K562 (cell line): ENCODE measurements at regions not wholly inside any gene's neighbourhood (a gene's known extent, or its start where the extent isn't known, plus 50 kb on each side); places are given as distances from the start of the nearest gene placed in this dataset.
A peak's percentile ranks its signal among the peaks of the same experiment; 100 is the strongest.

Experiments
- CLOCK ChIP-seq: fragments of 250-450 bp; sonication (Bioruptor Pico); IDR thresholded peaks from 2 replicates; pipeline ENCODE4 v1.4.0; 2020; ENCODE audit warnings: mild to moderate bottlenecking, moderate library complexity, borderline replicate concordance
- GTF2E2 ChIP-seq: fragments of 200-800 bp; sonication (Bioruptor generic); IDR thresholded peaks from 2 replicates; pipeline ENCODE4 v1.6.1; 2016; ENCODE audit warnings: missing genetic modification characterization, missing compliant biosample characterization
- HDAC6 ChIP-seq: IDR thresholded peaks from 2 replicates; pipeline ENCODE4 v1.6.1; 2012; ENCODE audit warnings: low read depth, mild to moderate bottlenecking, control low read depth, inconsistent platforms, low read length, moderate library complexity
- HMBOX1 ChIP-seq: sonication (generic); IDR thresholded peaks from 2 replicates; pipeline ENCODE4 v1.6.1; 2016
- HNRNPK ChIP-seq: fragments of 200-400 bp; formaldehyde crosslinking; IDR thresholded peaks from one replicate; pipeline ENCODE4 v1.6.1; 2018; ENCODE audit warnings: mild to moderate bottlenecking, low read depth, low read length; ENCODE audit not compliant: poor library complexity, severe bottlenecking
- HNRNPLL ChIP-seq: fragments of 200-400 bp; formaldehyde crosslinking; IDR thresholded peaks from 2 replicates; pipeline ENCODE4 v1.6.1; 2017; ENCODE audit warnings: low read length, low read depth, mild to moderate bottlenecking; ENCODE audit not compliant: poor library complexity, severe bottlenecking
- HOXB6 ChIP-seq: fragments of 250-450 bp; sonication (Bioruptor Pico); IDR thresholded peaks from 2 replicates; pipeline ENCODE4 v1.5.1; 2022; ENCODE audit warnings: mild to moderate bottlenecking, borderline replicate concordance
- MED1 ChIP-seq: sonication (generic); formaldehyde crosslinking; IDR thresholded peaks from 2 replicates; pipeline ENCODE4 v1.8.1; 2023; ENCODE audit warnings: missing genetic modification reagents, borderline replicate concordance
- SNIP1 ChIP-seq: fragments of 450-650 bp; IDR thresholded peaks from 2 replicates; pipeline ENCODE4 v1.7.1; 2017; ENCODE audit warnings: low read depth, mild to moderate bottlenecking
- TFAP4 ChIP-seq: sonication (generic); formaldehyde crosslinking; IDR thresholded peaks from 2 replicates; pipeline ENCODE4 v1.8.0; 2022; ENCODE audit warnings: missing genetic modification reagents, mild to moderate bottlenecking, moderate library complexity, borderline replicate concordance
- XRCC3 ChIP-seq: fragments of 450-650 bp; IDR thresholded peaks from 2 replicates; pipeline ENCODE4 v1.6.1; 2017; ENCODE audit warnings: mild to moderate bottlenecking, moderate library complexity
- YY1 ChIP-seq, 3 experiments: IDR thresholded peaks; 2 replicates each; pipeline ENCODE4 v1.6.1; 2011; ENCODE audit warnings: low read length in 2 of 3, mild to moderate bottlenecking in 2 of 3, moderate library complexity in 2 of 3, borderline replicate concordance in 1 of 3, control low read depth in 1 of 3, low read depth in 1 of 3; ENCODE audit not compliant: insufficient read depth in 3 of 3, insufficient replicate concordance in 2 of 3, control insufficient read depth in 1 of 3, insufficient read length in 1 of 3; ENCODE audit errors: extremely low read depth in 1 of 3
- ZFP36 ChIP-seq: fragments of 150-350 bp; IDR thresholded peaks from 2 replicates; pipeline ENCODE4 v1.6.1; 2018; ENCODE audit warnings: low read length, low read depth; ENCODE audit not compliant: partially characterized antibody
- ZNF780A ChIP-seq: fragments of 250-450 bp; sonication (Bioruptor Pico); IDR thresholded peaks from 2 replicates; pipeline ENCODE4 v1.5.0; 2021; ENCODE audit warnings: mild to moderate bottlenecking
- TF ChIP-seq, protein P1 (sequence below), 2 experiments: fragments of 150-350 bp in 1 of 2; IDR thresholded peaks; 2 replicates each; pipeline ENCODE4 v1.6.1; 2012 to 2016; ENCODE audit warnings: low read depth in 2 of 2, low read length in 2 of 2, mild to moderate bottlenecking in 1 of 2, moderate library complexity in 1 of 2
- TF ChIP-seq, protein P2 (sequence below): sonication (generic); formaldehyde crosslinking; IDR thresholded peaks from 2 replicates; pipeline ENCODE4 v1.8.0; 2022; ENCODE audit warnings: mild to moderate bottlenecking, missing genetic modification reagents

- TF ChIP-seq, protein P1, sequence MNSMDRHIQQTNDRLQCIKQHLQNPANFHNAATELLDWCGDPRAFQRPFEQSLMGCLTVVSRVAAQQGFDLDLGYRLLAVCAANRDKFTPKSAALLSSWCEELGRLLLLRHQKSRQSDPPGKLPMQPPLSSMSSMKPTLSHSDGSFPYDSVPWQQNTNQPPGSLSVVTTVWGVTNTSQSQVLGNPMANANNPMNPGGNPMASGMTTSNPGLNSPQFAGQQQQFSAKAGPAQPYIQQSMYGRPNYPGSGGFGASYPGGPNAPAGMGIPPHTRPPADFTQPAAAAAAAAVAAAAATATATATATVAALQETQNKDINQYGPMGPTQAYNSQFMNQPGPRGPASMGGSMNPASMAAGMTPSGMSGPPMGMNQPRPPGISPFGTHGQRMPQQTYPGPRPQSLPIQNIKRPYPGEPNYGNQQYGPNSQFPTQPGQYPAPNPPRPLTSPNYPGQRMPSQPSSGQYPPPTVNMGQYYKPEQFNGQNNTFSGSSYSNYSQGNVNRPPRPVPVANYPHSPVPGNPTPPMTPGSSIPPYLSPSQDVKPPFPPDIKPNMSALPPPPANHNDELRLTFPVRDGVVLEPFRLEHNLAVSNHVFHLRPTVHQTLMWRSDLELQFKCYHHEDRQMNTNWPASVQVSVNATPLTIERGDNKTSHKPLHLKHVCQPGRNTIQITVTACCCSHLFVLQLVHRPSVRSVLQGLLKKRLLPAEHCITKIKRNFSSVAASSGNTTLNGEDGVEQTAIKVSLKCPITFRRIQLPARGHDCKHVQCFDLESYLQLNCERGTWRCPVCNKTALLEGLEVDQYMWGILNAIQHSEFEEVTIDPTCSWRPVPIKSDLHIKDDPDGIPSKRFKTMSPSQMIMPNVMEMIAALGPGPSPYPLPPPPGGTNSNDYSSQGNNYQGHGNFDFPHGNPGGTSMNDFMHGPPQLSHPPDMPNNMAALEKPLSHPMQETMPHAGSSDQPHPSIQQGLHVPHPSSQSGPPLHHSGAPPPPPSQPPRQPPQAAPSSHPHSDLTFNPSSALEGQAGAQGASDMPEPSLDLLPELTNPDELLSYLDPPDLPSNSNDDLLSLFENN (IDR thresholded peaks at IDR 0.05; ENCODE audit: low read depth in 2 of 2, low read length in 2 of 2) = peak in 1 of 2 experiments; percentile 92; a peak in 2 of 4 replicates
- TF ChIP-seq GTF2E2 (peak; percentile 4; the same call in 1 of the 2 replicates), CLOCK (no peak), ZFP36 (peak; percentile 9), YY1 (IDR thresholded peaks at IDR 0.05; ENCODE audit: borderline replicate concordance in 1 of 3, control insufficient read depth in 1 of 3, extremely low read depth in 1 of 3, insufficient read depth in 3 of 3, insufficient read length in 1 of 3, insufficient replicate concordance in 2 of 3, low read depth in 1 of 3, low read length in 2 of 3) (peak in 2 of 3 experiments; percentile 16 to 55), HNRNPK (peak; percentile 61), HMBOX1 (no peak), HOXB6 (no peak), SNIP1 (no peak), XRCC3 (no peak), MED1 (CRISPR knock-in tag) (no peak), HDAC6 (no peak), TFAP4 (CRISPR knock-in tag) (peak; percentile 78), ZNF780A (CRISPR knock-in tag) (no peak), HNRNPLL (no peak)
- TF ChIP-seq, protein P2, sequence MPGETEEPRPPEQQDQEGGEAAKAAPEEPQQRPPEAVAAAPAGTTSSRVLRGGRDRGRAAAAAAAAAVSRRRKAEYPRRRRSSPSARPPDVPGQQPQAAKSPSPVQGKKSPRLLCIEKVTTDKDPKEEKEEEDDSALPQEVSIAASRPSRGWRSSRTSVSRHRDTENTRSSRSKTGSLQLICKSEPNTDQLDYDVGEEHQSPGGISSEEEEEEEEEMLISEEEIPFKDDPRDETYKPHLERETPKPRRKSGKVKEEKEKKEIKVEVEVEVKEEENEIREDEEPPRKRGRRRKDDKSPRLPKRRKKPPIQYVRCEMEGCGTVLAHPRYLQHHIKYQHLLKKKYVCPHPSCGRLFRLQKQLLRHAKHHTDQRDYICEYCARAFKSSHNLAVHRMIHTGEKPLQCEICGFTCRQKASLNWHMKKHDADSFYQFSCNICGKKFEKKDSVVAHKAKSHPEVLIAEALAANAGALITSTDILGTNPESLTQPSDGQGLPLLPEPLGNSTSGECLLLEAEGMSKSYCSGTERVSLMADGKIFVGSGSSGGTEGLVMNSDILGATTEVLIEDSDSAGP = peak; percentile 97
These were observed 58.8 kb upstream of the GSE1 start (continued) for GRCh38 chr16:85554114-85554888.
